Right cardiac atrium (tissue), 5 donors: ENCODE measurements at regions not wholly inside any gene's neighbourhood (a gene's known extent, or its start where the extent isn't known, plus 50 kb on each side); places are given as distances from the start of the nearest gene placed in this dataset.
A peak's percentile ranks its signal among the peaks of the same experiment; 100 is the strongest.
"Not testable (repeated sequence)": the region's sequence is repeated elsewhere in the genome, so short reads cannot be mapped to it uniquely, and the experiment has no call there.

Experiments
- ATAC-seq, 2 donors: fragments of 200-7000 bp; cut with Tn5 transposase; one replicate each; pipeline versions ENCODE4 v1.8.0 to v1.9.1; 2020; ENCODE audit warnings: moderate library complexity in 2 of 2, mild to moderate bottlenecking in 1 of 2
- DNase-seq, 3 donors: peaks; one replicate each; pipeline ENCODE4 v3.0.0-alpha.2; 2020
- H3K27ac ChIP-seq: one replicate; pipeline ENCODE4 v1.5.1; 2013; ENCODE audit warnings: mild to moderate bottlenecking, low read length, control low read depth, moderate library complexity
- H3K27me3 ChIP-seq: one replicate; pipeline ENCODE4 v1.6.1; 2013; ENCODE audit not compliant: control insufficient read depth, insufficient read depth
- H3K4me1 ChIP-seq: one replicate; pipeline ENCODE4 v1.6.1; 2013; ENCODE audit warnings: low read length; ENCODE audit not compliant: control insufficient read depth, insufficient read depth
- H3K4me3 ChIP-seq: one replicate; pipeline ENCODE4 v1.5.1; 2013; ENCODE audit warnings: low read length, control low read depth
- H3K9me3 ChIP-seq: one replicate; pipeline ENCODE4 v1.6.1; 2013; ENCODE audit warnings: low read length; ENCODE audit not compliant: control insufficient read depth
- WGBS: extraction: QIAGEN DNeasy Blood & Tissue Kit; methylation state at CpG from one replicate; pipeline ENCODE4 v1.1.7; 2013; 5-methylcytosine and 5-hydroxymethylcytosine counted together
- intact Hi-C, 4 donors: fragments of 100-400 bp; cut with DNase I; formaldehyde crosslinking; loops; one replicate each; pipeline versions ENCODE4 v1.11.0 to v1.14.0; 2022 to 2023
- donor health status: healthy with polysubstance abuse.
- donor health status: DM: no; HTN: yes; CAD: no.
- donor health status: DM: no; HTN: no; CAD: no.
- donor health status: DM: no; HTN: yes; CAD: no; lungs with severe emphysema.
- donor health status: DM: yes; HTN: yes; CAD: no.

DNA sequence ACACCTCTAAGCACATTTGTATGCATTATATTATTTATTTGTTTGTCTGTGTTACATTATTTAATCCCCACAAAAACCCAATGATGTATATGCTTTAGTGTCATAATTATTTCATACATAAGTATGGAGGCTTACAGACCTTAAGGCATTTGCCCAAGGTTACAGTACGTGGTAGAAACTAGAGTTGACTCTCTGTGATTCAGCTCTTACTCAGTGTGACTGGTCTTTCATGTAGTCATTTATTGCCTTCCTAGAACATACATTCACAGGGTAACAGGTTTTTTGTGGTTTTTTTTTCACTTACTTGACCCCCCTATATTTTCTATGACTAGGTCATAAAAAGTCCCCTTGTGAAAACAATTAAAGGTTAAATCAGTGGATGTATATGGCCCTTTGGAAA is 566.8 kb downstream of the TFAP2A start:
- intact Hi-C loops = no loop called here
- DNase-seq (no peak), ATAC-seq (no peak)
- 79% methylated on average over 1 of the region's 1 CpG for WGBS
- Histone ChIP-seq H3K9me3 (peaks cover 4% of the 10 kb centered on the region), H3K4me3 (no peak overlapping the region), H3K4me1 (no peaks in the 10 kb centered on the region), H3K27ac (no peak overlapping the region), H3K27me3 (no peaks in the 10 kb centered on the region)

DNA sequence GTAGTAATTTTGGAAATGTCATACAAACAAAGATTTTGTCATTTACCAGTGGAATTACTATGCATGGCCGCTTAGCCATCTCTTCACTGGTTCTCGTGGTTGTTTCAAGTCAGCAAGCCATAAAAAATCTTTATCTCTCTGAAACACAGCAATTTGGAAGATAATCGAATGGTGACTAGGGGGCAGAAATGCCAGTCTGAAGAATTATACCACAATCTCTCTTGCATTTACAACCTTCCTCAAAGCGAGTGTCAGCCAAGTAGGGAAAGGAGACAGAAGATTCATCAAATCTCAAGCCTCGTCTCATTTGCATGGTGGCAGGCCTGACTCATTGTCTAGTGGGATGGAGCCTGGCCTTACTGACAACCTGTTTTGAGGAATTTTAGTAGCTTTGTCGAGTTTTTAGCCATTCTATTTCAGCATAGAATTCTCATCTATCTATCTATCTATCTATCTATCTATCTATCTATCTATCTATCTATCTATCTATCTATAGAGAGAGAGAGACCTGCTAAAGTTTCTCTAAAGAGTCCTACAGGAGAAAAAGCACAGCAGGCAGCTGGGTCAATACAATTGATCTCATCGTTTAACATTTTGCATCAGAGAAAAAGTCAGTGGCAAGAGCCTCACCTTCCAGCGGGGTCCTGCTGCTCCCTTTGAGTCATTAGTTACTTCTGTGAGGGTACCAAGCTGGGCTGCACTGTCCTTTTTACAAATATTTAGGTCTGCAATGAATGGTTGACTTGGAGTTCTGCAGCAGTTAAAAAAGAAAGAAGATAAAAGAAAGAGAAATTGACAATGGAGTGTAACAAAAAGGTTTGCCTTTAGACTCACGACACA is 572.8 kb downstream of the TFAP2A start:
- no peak for DNase-seq
- H3K4me3 ChIP-seq = no peak overlapping the region
- 51% methylated on average over 9 of the region's 9 CpGs for WGBS
- intact Hi-C loops = no loop called here
- H3K4me1 ChIP-seq = no peaks in the 10 kb centered on the region
- no peak for ATAC-seq
- no peaks in the 10 kb centered on the region for H3K27me3 ChIP-seq
- no peaks in the 10 kb centered on the region for H3K9me3 ChIP-seq
- no peak overlapping the region for H3K27ac ChIP-seq

DNA sequence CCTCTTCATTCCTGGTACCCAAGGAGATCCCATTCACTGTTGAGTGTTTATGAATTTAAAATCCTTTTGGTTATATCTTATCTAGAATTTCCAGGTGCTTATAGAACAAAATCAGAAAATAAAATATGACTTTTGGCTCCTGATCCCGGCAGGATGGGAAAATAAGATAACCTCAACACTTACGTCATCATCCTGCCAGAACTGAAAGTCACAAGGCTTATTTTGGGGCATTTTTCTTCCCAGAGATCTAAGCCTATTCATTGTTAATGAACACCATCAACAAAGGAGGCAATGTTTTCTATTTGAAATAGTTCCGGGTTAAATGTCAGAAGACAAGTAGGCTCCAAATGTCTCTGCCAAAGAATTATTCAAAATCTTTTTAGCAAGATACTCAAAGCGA is 580.6 kb downstream of the TFAP2A start:
- Histone ChIP-seq H3K27me3 (no peaks in the 10 kb centered on the region), H3K27ac (no peak overlapping the region), H3K4me1 (no peaks in the 10 kb centered on the region), H3K4me3 (no peak overlapping the region), H3K9me3 (no peaks in the 10 kb centered on the region)
- peak in 1 of 2 donors; percentile 72 for ATAC-seq
- no peak for DNase-seq
- intact Hi-C loops = no loop called here
- WGBS = 48% methylated on average over 4 of the region's 4 CpGs

DNA sequence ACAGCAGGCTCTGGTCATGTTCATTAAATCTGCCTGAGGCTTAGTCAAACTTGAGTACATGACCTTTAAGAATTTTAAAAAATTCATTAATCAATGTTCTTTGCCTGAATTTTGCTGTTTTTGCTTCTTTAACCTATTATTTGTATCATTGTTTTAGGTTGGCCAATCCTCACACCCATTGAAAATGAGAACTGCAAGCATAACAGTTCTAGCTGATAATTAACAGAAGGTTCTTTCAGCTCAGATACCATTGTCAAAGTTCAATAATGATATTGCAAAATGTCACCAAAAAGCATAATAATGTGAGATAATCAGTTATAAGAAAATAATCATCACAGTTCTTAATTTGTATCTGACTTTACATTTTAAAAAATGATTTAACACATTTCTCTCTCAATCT is 583.1 kb downstream of the TFAP2A start:
- Histone ChIP-seq H3K9me3 (no peaks in the 10 kb centered on the region), H3K27me3 (no peaks in the 10 kb centered on the region), H3K4me1 (no peaks in the 10 kb centered on the region), H3K4me3 (no peak overlapping the region), H3K27ac (no peak overlapping the region)
- intact Hi-C loops = no loop called here
- DNase-seq = no peak
- ATAC-seq = no peak

DNA sequence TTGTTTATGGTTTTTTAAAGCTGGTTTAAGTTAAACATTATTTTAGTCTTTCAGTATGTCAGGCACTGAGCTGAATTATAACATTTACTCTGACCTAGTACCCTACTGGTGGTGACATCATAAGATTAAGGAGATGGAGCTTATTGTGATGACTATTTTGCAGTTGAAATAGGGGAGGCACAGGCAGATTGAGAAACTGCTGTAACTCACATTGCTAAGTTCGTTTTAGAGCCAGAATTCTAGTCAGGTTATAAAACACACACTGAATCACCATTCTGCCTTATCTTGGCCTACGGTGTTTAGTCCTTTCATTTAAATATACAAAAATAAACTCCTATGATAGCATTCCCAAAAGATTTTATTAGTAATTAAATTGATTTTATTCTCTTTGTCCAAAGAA is 584.1 kb downstream of the TFAP2A start:
- Histone ChIP-seq H3K27ac (no peak overlapping the region), H3K9me3 (no peaks in the 10 kb centered on the region), H3K4me1 (no peaks in the 10 kb centered on the region), H3K27me3 (no peaks in the 10 kb centered on the region), H3K4me3 (no peak overlapping the region)
- intact Hi-C loops = no loop called here
- WGBS = 42% methylated on average over 2 of the region's 2 CpGs
- DNase-seq = no peak
- ATAC-seq = no peak

DNA sequence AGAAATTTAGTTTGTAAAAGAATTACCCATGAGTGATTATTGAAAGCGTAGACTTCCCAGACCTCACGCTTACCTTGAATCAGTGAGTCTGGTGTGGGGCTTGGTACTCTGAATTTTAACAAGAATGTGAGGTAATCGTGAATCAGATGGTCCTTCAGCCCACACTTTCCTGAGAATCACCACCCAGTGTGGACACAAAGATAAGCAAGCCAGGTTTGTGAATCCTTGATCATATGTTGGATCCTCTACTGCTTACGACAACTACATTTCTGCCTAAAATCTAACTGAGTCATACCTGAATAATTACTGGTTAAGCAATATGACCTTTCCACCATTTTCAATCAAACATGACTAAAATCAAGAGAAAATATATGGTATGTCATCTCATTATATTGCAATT is 589.3 kb downstream of the TFAP2A start:
- WGBS = 80% methylated on average over 4 of the region's 4 CpGs

DNA sequence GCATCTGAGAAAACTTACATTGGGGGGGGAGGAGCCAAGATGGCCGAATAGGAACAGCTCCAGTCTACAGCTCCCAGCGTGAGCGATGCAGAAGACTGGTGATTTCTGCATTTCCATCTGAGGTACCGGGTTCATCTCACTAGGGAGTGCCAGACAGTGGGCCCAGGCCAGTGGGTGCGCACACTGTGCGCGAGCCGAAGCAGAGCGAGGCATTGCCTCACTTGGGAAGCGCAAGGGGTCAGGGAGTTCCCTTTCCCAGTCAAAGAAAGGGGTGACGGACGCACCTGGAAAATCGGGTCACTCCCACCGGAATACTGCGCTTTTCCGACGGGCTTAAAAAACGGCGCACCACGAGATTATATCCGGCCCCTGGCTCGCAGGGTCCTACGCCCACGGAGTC is 604.1 kb downstream of the TFAP2A start:
- H3K27me3 ChIP-seq, DNase-seq, ATAC-seq, H3K4me1 ChIP-seq, H3K27ac ChIP-seq, intact Hi-C loops, H3K9me3 ChIP-seq, H3K4me3 ChIP-seq: not testable (repeated sequence)
- WGBS = 93% methylated on average over 24 of the region's 24 CpGs

More for the DNA sequence above, 589.3 kb downstream of the TFAP2A start:
- intact Hi-C loops = no loop called here
- ATAC-seq (no peak), DNase-seq (no peak)
- no peaks in the 10 kb centered on the region for H3K27me3 ChIP-seq
- H3K4me3 ChIP-seq = no peak overlapping the region
- H3K9me3 ChIP-seq = no peaks in the 10 kb centered on the region
- no peak overlapping the region for H3K27ac ChIP-seq
- H3K4me1 ChIP-seq = no peaks in the 10 kb centered on the region

DNA sequence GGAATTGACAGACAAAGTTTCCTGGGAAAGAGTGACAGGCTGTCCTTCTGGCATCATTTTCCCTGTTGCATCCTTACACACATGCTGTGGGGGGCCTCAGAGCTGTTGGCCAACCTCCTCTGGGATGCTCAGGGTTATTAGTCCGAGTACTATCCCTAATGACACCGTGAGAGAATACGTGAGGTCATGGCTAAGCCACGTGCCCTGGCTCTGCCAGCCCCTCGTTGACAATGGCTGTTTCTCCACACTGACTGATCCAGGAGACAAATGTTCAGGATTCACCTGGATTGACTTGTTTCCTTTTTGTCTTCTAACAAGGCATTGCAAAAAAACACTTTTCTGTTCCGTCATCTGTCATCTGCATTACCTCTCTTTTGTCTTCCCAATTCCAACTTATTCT is 604.6 kb downstream of the TFAP2A start:
- DNase-seq (no peak), ATAC-seq (no peak)
- no peaks in the 10 kb centered on the region for H3K9me3 ChIP-seq
- no peak overlapping the region for H3K4me3 ChIP-seq
- 84% methylated on average over 6 of the region's 6 CpGs for WGBS
- no peaks in the 10 kb centered on the region for H3K27me3 ChIP-seq
- H3K27ac ChIP-seq = no peak overlapping the region
- H3K4me1 ChIP-seq = no peaks in the 10 kb centered on the region
- intact Hi-C loops = no loop called here

DNA sequence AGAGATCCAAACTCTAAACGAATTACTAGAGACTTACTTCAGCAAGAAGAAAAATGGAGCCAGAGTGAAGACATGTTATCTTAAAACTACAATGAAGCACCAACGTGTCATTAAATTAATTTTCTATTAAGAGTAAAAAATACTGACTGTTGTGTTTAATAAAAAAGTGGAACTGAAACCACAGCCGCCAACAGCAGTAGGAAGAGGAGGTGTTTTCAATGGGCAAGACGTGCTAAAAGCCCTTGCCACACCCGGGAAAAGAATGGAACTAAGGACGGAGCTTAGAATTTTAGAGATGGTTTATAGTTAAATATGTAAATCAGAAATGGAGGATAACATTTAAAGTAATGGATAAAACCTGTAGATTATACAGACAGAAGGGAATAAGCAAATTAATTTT is 608.7 kb downstream of the TFAP2A start:
- H3K9me3 ChIP-seq = no peaks in the 10 kb centered on the region

DNA sequence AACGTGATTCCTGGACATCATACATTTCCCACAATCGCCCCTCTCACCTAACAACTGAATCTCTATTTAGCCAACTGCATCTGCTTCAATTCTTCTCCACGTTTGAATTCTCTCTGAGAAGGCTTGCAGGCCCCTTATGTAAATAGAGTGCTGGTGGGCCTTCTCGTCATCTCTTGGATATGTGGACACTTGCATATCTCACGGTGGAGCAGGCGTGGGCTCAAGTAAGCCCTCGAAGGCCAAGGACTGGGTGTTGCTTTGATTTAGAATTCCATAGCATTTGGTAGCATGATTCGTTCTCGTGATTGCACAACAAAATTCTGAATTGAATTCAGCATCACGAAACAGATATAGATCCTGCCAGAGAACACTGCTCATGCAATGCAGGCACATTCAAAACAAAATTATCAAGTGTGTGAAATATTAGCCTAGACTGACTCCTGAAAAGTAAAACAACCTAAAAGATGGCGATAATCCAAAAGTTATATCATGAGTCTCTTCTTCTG is 613.6 kb downstream of the TFAP2A start:
- no peak for DNase-seq
- Histone ChIP-seq H3K9me3 (no peaks in the 10 kb centered on the region), H3K4me1 (no peaks in the 10 kb centered on the region), H3K4me3 (no peak overlapping the region), H3K27me3 (no peaks in the 10 kb centered on the region), H3K27ac (no peak overlapping the region)
- intact Hi-C loops = no loop called here
- ATAC-seq = no peak
- 72% methylated on average over 11 of the region's 11 CpGs for WGBS

More for the DNA sequence above, 608.7 kb downstream of the TFAP2A start:
- WGBS = 77% methylated on average over 6 of the region's 6 CpGs
- DNase-seq (no peak), ATAC-seq (no peak)
- Histone ChIP-seq H3K27me3 (no peaks in the 10 kb centered on the region), H3K4me3 (no peak overlapping the region), H3K4me1 (no peaks in the 10 kb centered on the region), H3K27ac (no peak overlapping the region)
- intact Hi-C loops = no loop called here

DNA sequence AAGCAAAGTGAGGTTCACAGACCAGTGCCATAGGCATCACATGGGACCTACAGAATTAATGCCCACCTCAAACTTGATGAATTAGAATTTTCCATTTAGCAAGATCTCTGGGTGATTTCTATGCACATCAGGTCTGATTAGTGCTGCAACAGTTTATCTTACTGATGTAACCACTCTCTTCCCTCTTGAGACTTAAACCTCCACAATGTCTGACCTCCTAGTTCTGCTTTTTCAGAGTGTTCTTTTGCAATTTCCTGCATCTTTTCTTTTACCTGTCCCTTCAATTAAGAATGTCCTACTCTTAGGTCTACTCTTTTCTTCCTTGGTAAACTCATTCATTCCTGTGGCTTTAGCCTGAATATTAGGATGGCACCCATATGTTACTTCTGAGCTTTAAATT is 615.3 kb downstream of the TFAP2A start:
- DNase-seq = no peak
- Histone ChIP-seq H3K4me1 (no peaks in the 10 kb centered on the region), H3K27me3 (no peaks in the 10 kb centered on the region), H3K4me3 (no peak overlapping the region), H3K27ac (no peak overlapping the region), H3K9me3 (no peaks in the 10 kb centered on the region)
- intact Hi-C loops = no loop called here
- no peak for ATAC-seq

DNA sequence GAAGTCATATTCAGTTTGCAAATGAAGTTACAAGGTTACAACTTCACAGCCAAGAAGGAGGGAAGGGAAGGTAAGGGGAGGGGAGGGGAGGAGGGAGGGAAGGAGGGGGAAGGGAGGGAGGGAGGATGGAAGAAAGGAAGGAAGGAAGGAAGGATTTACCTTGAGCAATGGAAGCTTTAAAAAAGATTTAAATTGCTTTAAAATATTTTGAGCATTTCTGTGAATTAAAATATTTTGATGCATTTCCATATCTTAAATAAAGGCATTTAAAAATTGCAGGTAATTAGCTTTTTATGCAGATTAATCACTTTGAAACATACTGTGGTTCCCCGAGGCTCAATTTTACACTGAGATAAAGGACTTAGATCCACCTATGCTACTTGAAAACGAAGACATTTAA is 618.0 kb downstream of the TFAP2A start:
- H3K4me1 ChIP-seq = no peaks in the 10 kb centered on the region
- H3K9me3 ChIP-seq = no peaks in the 10 kb centered on the region
- no peak overlapping the region for H3K4me3 ChIP-seq
- intact Hi-C loops = no loop called here
- no peaks in the 10 kb centered on the region for H3K27me3 ChIP-seq
- DNase-seq (no peak), ATAC-seq (no peak)
- no peak overlapping the region for H3K27ac ChIP-seq
- WGBS = 59% methylated on average over 2 of the region's 2 CpGs
